HFFc6 (cell line): ENCODE measurements at regions not wholly inside any gene's neighbourhood (a gene's known extent, or its start where the extent isn't known, plus 50 kb on each side); places are given as distances from the start of the nearest gene placed in this dataset.

Experiments used
- DNase-seq: peaks from one replicate; pipeline ENCODE4 v3.0.0-alpha.2; 2018
- H3K27ac Mint-ChIP-seq: 2 replicates; pipeline ENCODE4 v1.8.0; 2020; ENCODE audit warnings: mild to moderate bottlenecking, mixed read lengths
- H3K27me3 Mint-ChIP-seq: 2 replicates; pipeline ENCODE4 v1.8.0; 2021; ENCODE audit warnings: mild to moderate bottlenecking, moderate library complexity, mixed read lengths; ENCODE audit not compliant: insufficient read depth
- H3K36me3 Mint-ChIP-seq: 2 replicates; pipeline ENCODE4 v1.8.0; 2021; ENCODE audit warnings: low read depth, mixed read lengths
- H3K4me1 Mint-ChIP-seq: 2 replicates; pipeline ENCODE4 v1.8.0; 2020; ENCODE audit warnings: low read depth, mixed read lengths
- H3K4me3 Mint-ChIP-seq: 2 replicates; pipeline ENCODE4 v1.8.0; 2020; ENCODE audit warnings: mild to moderate bottlenecking, moderate library complexity, mixed read lengths
- H3K9me3 Mint-ChIP-seq: 2 replicates; pipeline ENCODE4 v1.8.0; 2020; ENCODE audit warnings: mild to moderate bottlenecking, mixed read lengths
- TF ChIP-seq, protein P1 (sequence below): fragments of 200-600 bp; sonication (generic); IDR thresholded peaks from 2 replicates; pipeline ENCODE4 v1.5.0; 2021; ENCODE audit warnings: antibody characterized with exemption, mild to moderate bottlenecking

DNA sequence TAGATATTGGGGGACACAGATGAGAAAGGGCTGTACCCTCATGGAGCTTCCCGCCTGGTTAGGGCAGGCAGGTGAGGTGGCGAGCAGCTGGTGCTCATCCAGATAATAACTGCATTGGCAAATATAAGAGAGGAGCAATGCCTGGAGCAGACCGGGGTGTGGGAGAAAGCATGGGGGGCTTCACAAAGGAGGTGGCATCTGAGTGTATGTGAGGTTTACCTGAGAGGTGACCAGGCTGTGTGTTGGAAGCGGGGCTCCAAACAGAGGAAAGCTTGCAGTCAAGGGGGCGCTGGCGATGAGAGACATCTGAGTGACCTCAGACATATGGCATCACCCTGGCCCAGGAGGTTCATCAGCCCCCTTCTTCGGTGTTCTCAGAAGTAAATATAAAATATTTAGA, 72.1 kb upstream of the PMEPA1 start:
- TF ChIP-seq, protein P1, sequence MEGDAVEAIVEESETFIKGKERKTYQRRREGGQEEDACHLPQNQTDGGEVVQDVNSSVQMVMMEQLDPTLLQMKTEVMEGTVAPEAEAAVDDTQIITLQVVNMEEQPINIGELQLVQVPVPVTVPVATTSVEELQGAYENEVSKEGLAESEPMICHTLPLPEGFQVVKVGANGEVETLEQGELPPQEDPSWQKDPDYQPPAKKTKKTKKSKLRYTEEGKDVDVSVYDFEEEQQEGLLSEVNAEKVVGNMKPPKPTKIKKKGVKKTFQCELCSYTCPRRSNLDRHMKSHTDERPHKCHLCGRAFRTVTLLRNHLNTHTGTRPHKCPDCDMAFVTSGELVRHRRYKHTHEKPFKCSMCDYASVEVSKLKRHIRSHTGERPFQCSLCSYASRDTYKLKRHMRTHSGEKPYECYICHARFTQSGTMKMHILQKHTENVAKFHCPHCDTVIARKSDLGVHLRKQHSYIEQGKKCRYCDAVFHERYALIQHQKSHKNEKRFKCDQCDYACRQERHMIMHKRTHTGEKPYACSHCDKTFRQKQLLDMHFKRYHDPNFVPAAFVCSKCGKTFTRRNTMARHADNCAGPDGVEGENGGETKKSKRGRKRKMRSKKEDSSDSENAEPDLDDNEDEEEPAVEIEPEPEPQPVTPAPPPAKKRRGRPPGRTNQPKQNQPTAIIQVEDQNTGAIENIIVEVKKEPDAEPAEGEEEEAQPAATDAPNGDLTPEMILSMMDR = no peak
- H3K9me3 Mint-ChIP-seq = no peaks in the 10 kb centered on the region
- H3K36me3 Mint-ChIP-seq = no peaks in the 10 kb centered on the region
- peaks cover 36% of the 10 kb centered on the region for H3K27me3 Mint-ChIP-seq
- DNase-seq = no peak
- H3K27ac Mint-ChIP-seq = no peak overlapping the region
- H3K4me3 Mint-ChIP-seq = no peak overlapping the region
- no peaks in the 10 kb centered on the region for H3K4me1 Mint-ChIP-seq

DNA sequence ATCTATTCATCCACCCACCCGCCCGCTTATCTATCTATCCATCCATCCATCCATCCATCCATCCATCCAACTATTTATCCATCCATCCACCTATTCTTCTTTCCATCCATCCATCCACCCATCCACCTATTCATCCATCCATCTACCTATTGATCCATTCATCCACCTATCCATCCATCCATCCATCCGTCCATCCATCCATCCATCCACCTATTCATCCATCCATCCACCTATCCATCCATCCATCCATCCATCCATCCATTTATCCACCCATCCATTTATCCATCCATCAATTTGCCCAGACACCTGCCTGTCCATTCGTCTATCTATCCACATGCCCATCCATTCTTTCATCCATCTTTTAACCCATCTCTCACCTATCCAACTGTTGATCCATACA, 71.1 kb upstream of the PMEPA1 start:
- H3K27ac Mint-ChIP-seq = no peak overlapping the region
- no peak for DNase-seq
- no peaks in the 10 kb centered on the region for H3K4me1 Mint-ChIP-seq
- H3K36me3 Mint-ChIP-seq = no peaks in the 10 kb centered on the region
- TF ChIP-seq, protein P1 = no peak
- no peaks in the 10 kb centered on the region for H3K9me3 Mint-ChIP-seq
- no peak overlapping the region for H3K4me3 Mint-ChIP-seq
- H3K27me3 Mint-ChIP-seq = peaks cover 35% of the 10 kb centered on the region

DNA sequence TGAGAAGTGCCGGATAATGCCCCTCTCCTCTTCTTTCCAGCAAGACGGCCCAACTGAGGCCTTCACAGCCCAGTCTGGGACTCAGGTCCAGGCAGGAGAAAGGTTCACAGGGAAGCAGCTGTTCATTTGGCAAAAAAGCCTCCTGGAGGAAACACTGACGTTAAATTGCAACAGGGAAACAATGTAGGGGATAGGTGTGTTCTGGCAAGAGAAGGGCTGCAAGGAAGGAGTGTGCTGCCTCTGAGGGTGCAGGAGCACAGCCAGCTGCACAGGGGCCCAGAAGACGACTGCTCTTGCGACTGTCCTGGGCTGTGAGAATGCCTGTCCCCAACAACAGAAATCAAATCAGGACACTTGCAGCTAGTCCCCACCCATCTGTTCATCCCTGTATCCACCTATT, 70.6 kb upstream of the PMEPA1 start:
- no peaks in the 10 kb centered on the region for H3K4me1 Mint-ChIP-seq
- no peaks in the 10 kb centered on the region for H3K36me3 Mint-ChIP-seq
- DNase-seq = no peak
- no peaks in the 10 kb centered on the region for H3K9me3 Mint-ChIP-seq
- peaks cover 40% of the 10 kb centered on the region for H3K27me3 Mint-ChIP-seq
- TF ChIP-seq, protein P1 = no peak
- H3K4me3 Mint-ChIP-seq = no peak overlapping the region
- H3K27ac Mint-ChIP-seq = no peak overlapping the region

- H3K4me1 Mint-ChIP-seq = no peaks in the 10 kb centered on the region
- peaks cover 42% of the 10 kb centered on the region for H3K27me3 Mint-ChIP-seq
- no peaks in the 10 kb centered on the region for H3K36me3 Mint-ChIP-seq
- no peak overlapping the region for H3K27ac Mint-ChIP-seq
- H3K4me3 Mint-ChIP-seq = no peak overlapping the region
- H3K9me3 Mint-ChIP-seq = no peaks in the 10 kb centered on the region
- TF ChIP-seq, protein P1 = no peak
- DNase-seq = no peak
Measured at GRCh38 chr20:57779401-57780003, 69.7 kb upstream of the PMEPA1 start.

DNA sequence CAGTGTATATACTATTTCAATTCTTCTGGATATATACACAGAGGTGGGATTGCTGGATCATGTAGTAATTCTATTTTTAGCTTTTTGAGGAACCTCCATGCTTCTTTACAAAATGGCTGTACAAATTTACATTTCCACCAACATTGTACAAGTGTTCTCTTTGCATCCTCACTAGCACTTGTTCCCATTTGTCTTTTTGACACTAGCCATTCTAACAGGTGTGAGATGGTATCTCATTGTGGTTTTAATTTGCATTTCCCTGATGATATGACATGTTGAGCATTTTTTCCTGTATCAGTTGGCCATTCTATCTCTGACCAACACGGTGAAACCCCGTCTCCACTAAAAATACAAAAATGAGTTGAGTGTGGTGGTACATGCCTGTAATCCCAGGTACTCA, 68.1 kb upstream of the PMEPA1 start:
- H3K4me1 Mint-ChIP-seq = peaks cover 6% of the 10 kb centered on the region
- H3K27me3 Mint-ChIP-seq = peaks cover 32% of the 10 kb centered on the region
- H3K27ac Mint-ChIP-seq = no peak overlapping the region
- TF ChIP-seq, protein P1 = no peak
- DNase-seq = no peak
- no peak overlapping the region for H3K4me3 Mint-ChIP-seq
- no peaks in the 10 kb centered on the region for H3K9me3 Mint-ChIP-seq
- H3K36me3 Mint-ChIP-seq = no peaks in the 10 kb centered on the region

DNA sequence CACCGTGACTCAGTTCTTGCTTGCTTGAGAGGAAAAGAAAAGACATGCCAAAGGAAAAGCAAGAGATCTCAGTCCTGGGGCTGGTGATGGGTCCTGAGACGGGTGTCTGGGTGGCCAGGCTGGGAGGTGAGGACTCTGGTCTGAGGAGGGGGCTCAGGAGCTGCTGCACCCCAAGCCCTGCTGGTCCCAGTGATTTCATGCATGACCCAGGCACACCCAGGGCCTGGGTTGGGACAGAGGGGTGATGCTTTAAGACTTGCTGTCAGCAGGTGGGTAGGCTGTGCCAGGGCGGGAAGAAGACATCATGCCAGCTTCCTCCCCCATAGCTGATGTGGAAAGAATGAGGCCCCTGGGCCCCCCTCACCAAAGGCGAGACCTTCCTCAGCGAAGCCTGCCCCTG, 65.1 kb upstream of the PMEPA1 start:
- no peak overlapping the region for H3K27ac Mint-ChIP-seq
- H3K4me3 Mint-ChIP-seq = no peak overlapping the region
- H3K9me3 Mint-ChIP-seq = no peaks in the 10 kb centered on the region
- H3K4me1 Mint-ChIP-seq = peaks cover 16% of the 10 kb centered on the region
- DNase-seq = no peak
- H3K36me3 Mint-ChIP-seq = no peaks in the 10 kb centered on the region
- TF ChIP-seq, protein P1 = no peak
- H3K27me3 Mint-ChIP-seq = peaks cover 23% of the 10 kb centered on the region
